ENCODE measurements at regions not wholly inside any gene's neighbourhood (a gene's known extent, or its start where the extent isn't known, plus 50 kb on each side); places are given as distances from the start of the nearest gene placed in this dataset.

DNA sequence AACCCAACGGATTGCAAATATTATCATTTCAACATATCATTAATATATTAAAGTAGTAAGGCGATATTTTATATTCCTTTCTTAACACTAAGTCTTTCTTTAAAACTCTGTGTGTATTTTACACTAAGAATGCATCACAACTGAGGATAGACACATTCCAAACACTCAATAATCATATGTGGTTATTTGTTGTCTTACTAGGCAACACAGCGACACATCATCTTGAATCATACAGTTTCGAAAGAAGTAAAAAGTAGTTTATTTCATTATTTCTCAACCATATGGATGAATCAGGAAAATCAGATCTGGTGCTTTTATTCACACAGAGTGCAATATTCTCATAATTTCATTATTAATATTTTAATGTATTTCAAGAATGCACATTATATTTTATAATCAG, 662.4 kb downstream of the EPHA7 start:
- in situ Hi-C loops (cut with MboI; ENCODE audit: low pct_unique_long_range_greater_than_20kb, low sequenced_read_pairs, unreplicated experiment): no loop called here
- no peak for TF ChIP-seq CTCF (IDR thresholded peaks at IDR 0.05; ENCODE audit: extremely low read depth, insufficient read depth, missing control alignments)
- DNase-seq (ENCODE audit: low spot score): no peak

- in situ Hi-C loops (cut with MboI; ENCODE audit: low pct_unique_long_range_greater_than_20kb, low sequenced_read_pairs, unreplicated experiment): no loop called here
Observed at GRCh38 chr6:92753956-92754355, 665.4 kb downstream of the EPHA7 start.

DNA sequence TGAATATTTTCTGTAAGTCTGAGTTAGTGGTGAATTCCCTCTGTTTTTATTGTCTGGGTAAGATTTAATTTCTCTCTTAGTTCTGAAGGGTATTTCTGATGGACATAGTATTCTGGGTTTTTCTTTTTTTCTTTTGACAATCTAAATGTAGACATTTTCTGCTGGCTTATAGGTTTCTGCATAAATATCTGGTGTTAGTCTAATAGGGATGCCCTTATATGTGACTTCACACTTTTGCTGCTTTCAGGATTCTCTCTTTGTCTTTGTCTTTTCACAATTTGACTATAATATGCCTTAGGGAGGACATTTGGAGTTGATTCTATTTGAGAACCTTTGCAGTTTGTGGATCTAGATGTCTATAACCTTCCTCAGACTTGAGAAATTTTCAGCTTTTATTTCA, 667.2 kb downstream of the EPHA7 start:
- in situ Hi-C loops (cut with MboI; ENCODE audit: low pct_unique_long_range_greater_than_20kb, low sequenced_read_pairs, unreplicated experiment): no loop called here

More at GRCh38 chr6:92753956-92754355, 665.4 kb downstream of the EPHA7 start:
- no peak for DNase-seq (ENCODE audit: low spot score)
- no peak for TF ChIP-seq CTCF (IDR thresholded peaks at IDR 0.05; ENCODE audit: extremely low read depth, insufficient read depth, missing control alignments)

DNA sequence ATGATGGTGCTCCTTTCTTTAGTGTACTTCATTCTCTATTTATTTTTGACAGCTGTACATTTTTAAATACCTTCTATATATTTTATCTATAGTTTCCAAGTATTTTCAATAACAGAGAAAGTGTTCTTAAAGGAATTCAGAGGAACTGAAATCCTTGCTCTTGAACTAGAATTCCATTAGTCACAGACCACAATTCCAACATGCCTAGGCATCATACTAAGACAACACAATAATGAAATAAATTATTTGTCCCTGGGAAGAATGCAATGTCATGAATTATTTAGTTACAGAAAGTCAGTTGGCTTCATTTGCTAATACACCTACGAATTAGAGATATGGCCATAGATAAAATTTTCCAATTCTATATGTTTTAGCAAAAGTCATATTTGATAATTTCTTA, 671.2 kb downstream of the EPHA7 start:
- no peak for TF ChIP-seq CTCF (IDR thresholded peaks at IDR 0.05; ENCODE audit: extremely low read depth, insufficient read depth, missing control alignments)
- DNase-seq (ENCODE audit: low spot score): no peak
- in situ Hi-C loops (cut with MboI; ENCODE audit: low pct_unique_long_range_greater_than_20kb, low sequenced_read_pairs, unreplicated experiment): no loop called here

More for the DNA sequence above, 667.2 kb downstream of the EPHA7 start:
- no peak for DNase-seq (ENCODE audit: low spot score)
- no peak for TF ChIP-seq CTCF (IDR thresholded peaks at IDR 0.05; ENCODE audit: extremely low read depth, insufficient read depth, missing control alignments)

DNA sequence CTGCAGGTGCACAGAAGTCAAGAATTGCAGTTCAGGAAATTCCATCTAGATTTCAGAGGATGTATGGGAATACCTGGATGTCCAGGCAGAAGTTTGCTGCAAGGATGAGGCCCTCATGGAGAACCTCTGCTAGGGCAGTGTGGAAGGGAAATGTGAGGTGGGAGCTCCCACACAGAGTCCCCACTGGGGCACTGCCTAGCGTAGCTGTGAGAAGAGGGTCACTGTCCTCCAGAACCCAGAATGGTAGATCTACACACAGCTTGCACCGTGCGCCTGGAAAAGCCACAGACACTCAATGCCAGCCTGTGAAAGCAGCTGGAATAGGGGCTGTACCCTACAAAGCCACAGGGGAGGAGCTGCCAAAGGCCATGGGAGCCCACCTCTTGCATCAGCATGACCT, 681.4 kb downstream of the EPHA7 start:
- no peak for DNase-seq (ENCODE audit: low spot score)
- in situ Hi-C loops (cut with MboI; ENCODE audit: low pct_unique_long_range_greater_than_20kb, low sequenced_read_pairs, unreplicated experiment): no loop called here
- TF ChIP-seq CTCF (IDR thresholded peaks at IDR 0.05; ENCODE audit: extremely low read depth, insufficient read depth, missing control alignments): no peak

GRCh38 chr6:92723390-92723931, 695.9 kb downstream of the EPHA7 start:
- in situ Hi-C loops (cut with MboI; ENCODE audit: low pct_unique_long_range_greater_than_20kb, low sequenced_read_pairs, unreplicated experiment): no loop called here
- no peak for TF ChIP-seq CTCF (IDR thresholded peaks at IDR 0.05; ENCODE audit: extremely low read depth, insufficient read depth, missing control alignments)
- DNase-seq (ENCODE audit: low spot score): no peak

- in situ Hi-C loops (cut with MboI; ENCODE audit: low pct_unique_long_range_greater_than_20kb, low sequenced_read_pairs, unreplicated experiment): no loop called here
- DNase-seq (ENCODE audit: low spot score): no peak
- no peak for TF ChIP-seq CTCF (IDR thresholded peaks at IDR 0.05; ENCODE audit: extremely low read depth, insufficient read depth, missing control alignments)
Observed at GRCh38 chr6:92719773-92720172, 699.6 kb downstream of the EPHA7 start.

Data from GM13977 (cell line).